EH (cell line): ENCODE measurements at regions not wholly inside any gene's neighbourhood (a gene's known extent, or its start where the extent isn't known, plus 50 kb on each side); places are given as distances from the start of the nearest gene placed in this dataset.

Experiments
- DNase-seq: peaks from one replicate; pipeline ENCODE4 v3.0.0-alpha.2; 2015; ENCODE audit warnings: low read depth

DNA sequence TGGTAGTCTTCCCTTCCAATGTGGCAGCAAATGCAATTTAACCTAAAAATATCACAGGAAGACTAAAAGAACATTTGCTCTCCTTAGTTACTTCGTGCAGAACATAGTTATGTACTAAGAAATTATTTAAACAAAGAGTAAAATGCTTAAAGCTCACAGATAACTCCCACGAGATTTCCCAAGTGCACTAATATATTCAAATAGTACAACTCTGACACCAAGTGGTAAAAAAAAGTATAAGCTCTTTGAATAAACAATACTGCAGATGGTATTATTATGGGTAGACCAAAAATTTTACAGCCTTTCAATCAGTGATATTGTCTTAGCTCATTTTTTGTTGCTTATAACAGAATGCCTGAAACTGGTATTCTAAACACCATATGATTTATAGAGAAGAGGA lies 52.8 kb upstream of the FILIP1 start:
- peak; percentile 26 for DNase-seq

DNA sequence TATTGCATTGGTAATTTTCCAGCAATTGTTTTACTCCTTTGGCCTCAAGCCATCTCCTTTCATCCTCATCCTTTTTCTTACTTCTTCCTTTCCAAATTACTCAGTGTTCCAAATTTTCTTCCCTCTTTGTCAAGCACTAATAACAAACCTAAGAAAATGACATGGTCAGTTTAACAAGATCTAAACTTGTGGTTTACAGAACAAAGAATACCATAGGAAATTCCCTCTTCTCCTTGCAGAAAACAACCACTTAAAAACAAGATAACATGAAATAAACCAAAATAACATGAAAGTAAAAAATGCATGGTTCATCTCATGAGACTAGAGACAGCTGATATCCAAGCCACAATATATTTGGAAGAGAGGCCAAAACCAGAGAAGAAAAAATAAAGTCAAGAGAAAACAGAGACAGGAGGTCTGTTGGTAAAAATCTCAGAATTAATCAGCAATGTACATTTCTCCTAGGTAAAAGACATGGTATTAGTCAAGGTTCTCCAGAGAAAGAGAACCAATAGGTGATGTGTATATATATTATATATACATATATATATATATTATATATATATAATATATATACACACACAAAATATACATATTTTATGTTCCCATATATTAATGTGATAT lies 51.0 kb upstream of the SENP6 start:
- no peak for DNase-seq

DNA sequence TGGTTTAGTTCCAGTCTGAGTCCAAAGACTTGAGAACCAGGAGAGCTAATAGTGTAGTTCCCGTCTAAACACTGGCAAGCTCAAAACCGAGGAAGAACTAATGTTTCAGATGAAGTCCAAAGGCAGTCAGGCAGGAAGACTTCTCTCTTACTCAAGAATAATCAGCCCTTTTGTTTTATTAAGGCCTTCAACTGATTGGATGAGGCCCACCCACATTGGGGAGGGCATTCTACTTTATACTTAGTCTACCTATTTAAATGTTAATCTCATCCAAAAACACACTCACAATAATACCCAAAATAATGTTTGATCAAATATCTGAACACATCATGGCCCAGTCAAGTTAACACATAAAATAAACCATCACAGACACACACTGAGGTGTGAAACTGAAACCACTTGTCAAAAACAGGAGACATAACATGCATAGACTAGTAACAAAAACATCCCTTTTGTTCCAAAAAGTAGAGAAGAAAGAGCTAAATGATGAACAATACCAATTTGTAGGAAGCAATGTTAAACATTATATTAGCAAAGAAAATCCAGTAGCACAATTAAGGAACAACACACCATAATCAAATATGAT lies 50.2 kb upstream of the SENP6 start:
- no peak for DNase-seq
